GM23338 (cell line): ENCODE measurements at regions not wholly inside any gene's neighbourhood (a gene's known extent, or its start where the extent isn't known, plus 50 kb on each side); places are given as distances from the start of the nearest gene placed in this dataset.

Experiments used
- ATAC-seq: fragments of 200-7000 bp; cut with Tn5 transposase; 3 replicates; pipeline ENCODE4 v1.9.1; 2020
- DNase-seq: peaks from one replicate; pipeline ENCODE4 v3.0.0-alpha.2; 2015; ENCODE audit warnings: low spot score
- H2AFZ ChIP-seq: fragments of 200-600 bp; sonication (generic); 2 replicates; pipeline ENCODE4 v1.8.0; 2016; ENCODE audit warnings: antibody characterized with exemption, mild to moderate bottlenecking, moderate library complexity
- H3F3A ChIP-seq: fragments of 200-600 bp; sonication (generic); replicated peaks from 2 replicates; pipeline ENCODE4 v1.8.0; 2017; ENCODE audit warnings: antibody characterized with exemption, mixed run types, low read depth
- H3K27ac ChIP-seq: fragments of 200-600 bp; sonication (generic); 2 replicates; pipeline ENCODE4 v1.6.1; 2016; ENCODE audit warnings: low read depth
- H3K27me3 ChIP-seq: fragments of 200-600 bp; sonication (generic); 2 replicates; pipeline ENCODE4 v1.8.0; 2016; ENCODE audit warnings: mild to moderate bottlenecking, mixed run types, moderate library complexity; ENCODE audit not compliant: insufficient read depth
- H3K36me3 ChIP-seq: fragments of 200-600 bp; sonication (generic); 2 replicates; pipeline ENCODE4 v1.8.0; 2016; ENCODE audit warnings: mild to moderate bottlenecking; ENCODE audit not compliant: insufficient read depth
- H3K4me1 ChIP-seq: fragments of 200-600 bp; sonication (generic); 2 replicates; pipeline ENCODE4 v1.8.0; 2016; ENCODE audit warnings: mild to moderate bottlenecking, moderate library complexity; ENCODE audit not compliant: insufficient read depth
- H3K4me2 ChIP-seq: fragments of 200-600 bp; sonication (generic); 2 replicates; pipeline ENCODE4 v1.7.1; 2017; ENCODE audit warnings: mixed run types
- H3K4me3 ChIP-seq: fragments of 200-600 bp; sonication (generic); 2 replicates; pipeline ENCODE4 v1.6.1; 2016; ENCODE audit warnings: mixed run types
- H3K79me2 ChIP-seq: fragments of 200-600 bp; sonication (generic); replicated peaks from 2 replicates; pipeline ENCODE4 v1.8.0; 2017; ENCODE audit warnings: mild to moderate bottlenecking; ENCODE audit not compliant: insufficient read depth
- H3K9me2 ChIP-seq: fragments of 200-600 bp; sonication (generic); 2 replicates; pipeline ENCODE4 v1.8.0; 2017; ENCODE audit not compliant: insufficient read depth
- H4K20me1 ChIP-seq: fragments of 200-600 bp; sonication (generic); replicated peaks from 2 replicates; pipeline ENCODE4 v1.8.0; 2017; ENCODE audit warnings: mild to moderate bottlenecking; ENCODE audit not compliant: insufficient read depth
- H3K27ac Mint-ChIP-seq: 2 replicates; pipeline ENCODE4 v1.8.0; 2020; ENCODE audit warnings: inconsistent platforms, mild to moderate bottlenecking, moderate library complexity, mixed read lengths
- H3K27me3 Mint-ChIP-seq: 3 replicates; pipeline ENCODE4 v1.8.0; 2022; ENCODE audit warnings: low read depth, mild to moderate bottlenecking, moderate library complexity, mixed read lengths, inconsistent platforms; ENCODE audit not compliant: insufficient read depth, poor library complexity
- H3K36me3 Mint-ChIP-seq: 3 replicates; pipeline ENCODE4 v1.8.0; 2021; ENCODE audit warnings: low read depth, mild to moderate bottlenecking, inconsistent platforms, moderate library complexity, mixed read lengths
- H3K4me1 Mint-ChIP-seq: 3 replicates; pipeline ENCODE4 v1.8.0; 2020; ENCODE audit warnings: mild to moderate bottlenecking, inconsistent platforms, mixed read lengths
- H3K4me3 Mint-ChIP-seq: 3 replicates; pipeline ENCODE4 v1.8.0; 2021; ENCODE audit warnings: moderate library complexity, mild to moderate bottlenecking, inconsistent platforms, mixed read lengths
- H3K9me3 Mint-ChIP-seq: 3 replicates; pipeline ENCODE4 v1.8.0; 2020; ENCODE audit warnings: moderate library complexity, mild to moderate bottlenecking, inconsistent platforms, mixed read lengths
- CREB1 ChIP-seq: fragments of 250-450 bp; sonication (Bioruptor Pico); IDR thresholded peaks from 2 replicates; pipeline ENCODE4 v1.5.0; 2020; ENCODE audit warnings: low read depth, mild to moderate bottlenecking, moderate library complexity
- EZH2 ChIP-seq: fragments of 200-600 bp; sonication (generic); IDR thresholded peaks from one replicate; pipeline ENCODE4 v1.8.0; 2017; ENCODE audit warnings: antibody characterized with exemption, mild to moderate bottlenecking, low read depth; ENCODE audit not compliant: unreplicated experiment
- EZH2phosphoT487 ChIP-seq: fragments of 200-600 bp; sonication (generic); IDR thresholded peaks from one replicate; pipeline ENCODE4 v1.8.1; 2018; ENCODE audit warnings: antibody characterized with exemption; ENCODE audit not compliant: unreplicated experiment
- JUNB ChIP-seq: IDR thresholded peaks from one replicate; pipeline ENCODE4 v1.6.1; 2016; ENCODE audit warnings: antibody characterized with exemption; ENCODE audit not compliant: unreplicated experiment
- NANOG ChIP-seq: IDR thresholded peaks from 2 replicates; pipeline ENCODE4 v1.6.1; 2016; ENCODE audit warnings: antibody characterized with exemption, borderline replicate concordance
- POLR2AphosphoS5 ChIP-seq: IDR thresholded peaks from 2 replicates; pipeline ENCODE4 v1.6.1; 2016; ENCODE audit warnings: antibody characterized with exemption, low read depth
- STAT1 ChIP-seq: IDR thresholded peaks from one replicate; pipeline ENCODE4 v1.6.1; 2016; ENCODE audit warnings: antibody characterized with exemption; ENCODE audit not compliant: unreplicated experiment
- ZNF114 ChIP-seq: fragments of 250-450 bp; sonication (Bioruptor Pico); IDR thresholded peaks from 2 replicates; pipeline ENCODE4 v1.5.0; 2020; ENCODE audit warnings: mild to moderate bottlenecking, moderate library complexity
- ZNF331 ChIP-seq: fragments of 250-450 bp; sonication (Bioruptor Pico); IDR thresholded peaks from 2 replicates; pipeline ENCODE4 v1.5.0; 2020; ENCODE audit warnings: low read depth, mild to moderate bottlenecking, moderate library complexity
- TF ChIP-seq, protein P1 (sequence below): IDR thresholded peaks from 2 replicates; pipeline ENCODE4 v1.6.1; 2016; ENCODE audit warnings: antibody characterized with exemption
- TF ChIP-seq, protein P2 (sequence below), 2 experiments: fragments of 200-600 bp in 1 of 2; sonication (generic) in 1 of 2; conservative IDR thresholded peaks; 2 replicates each; pipeline versions ENCODE4 v1.5.1 to v1.6.1; 2016 to 2017; ENCODE audit warnings: antibody characterized with exemption in 2 of 2, low read depth in 2 of 2, mild to moderate bottlenecking in 2 of 2, moderate library complexity in 1 of 2
- TF ChIP-seq, protein P3 (sequence below): fragments of 250-450 bp; sonication (Bioruptor Pico); IDR thresholded peaks from 2 replicates; pipeline ENCODE4 v1.5.0; 2020; ENCODE audit warnings: mild to moderate bottlenecking, moderate library complexity

- Mint-ChIP-seq H3K9me3 (no peaks in the 10 kb centered on the region), H3K4me3 (no peak overlapping the region), H3K4me1 (peaks cover 15% of the 10 kb centered on the region), H3K27me3 (peaks cover 3% of the 10 kb centered on the region), H3K27ac (no peak overlapping the region), H3K36me3 (no peaks in the 10 kb centered on the region)
- no peaks in the 10 kb centered on the region for H3K27me3 ChIP-seq
- TF ChIP-seq EZH2 (no peak), STAT1 (no peak), CREB1 (no peak), JUNB (no peak), ZNF114 (CRISPR knock-in tag) (no peak)
- TF ChIP-seq, protein P1, sequence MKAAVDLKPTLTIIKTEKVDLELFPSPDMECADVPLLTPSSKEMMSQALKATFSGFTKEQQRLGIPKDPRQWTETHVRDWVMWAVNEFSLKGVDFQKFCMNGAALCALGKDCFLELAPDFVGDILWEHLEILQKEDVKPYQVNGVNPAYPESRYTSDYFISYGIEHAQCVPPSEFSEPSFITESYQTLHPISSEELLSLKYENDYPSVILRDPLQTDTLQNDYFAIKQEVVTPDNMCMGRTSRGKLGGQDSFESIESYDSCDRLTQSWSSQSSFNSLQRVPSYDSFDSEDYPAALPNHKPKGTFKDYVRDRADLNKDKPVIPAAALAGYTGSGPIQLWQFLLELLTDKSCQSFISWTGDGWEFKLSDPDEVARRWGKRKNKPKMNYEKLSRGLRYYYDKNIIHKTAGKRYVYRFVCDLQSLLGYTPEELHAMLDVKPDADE: no peak
- TF ChIP-seq, protein P2, sequence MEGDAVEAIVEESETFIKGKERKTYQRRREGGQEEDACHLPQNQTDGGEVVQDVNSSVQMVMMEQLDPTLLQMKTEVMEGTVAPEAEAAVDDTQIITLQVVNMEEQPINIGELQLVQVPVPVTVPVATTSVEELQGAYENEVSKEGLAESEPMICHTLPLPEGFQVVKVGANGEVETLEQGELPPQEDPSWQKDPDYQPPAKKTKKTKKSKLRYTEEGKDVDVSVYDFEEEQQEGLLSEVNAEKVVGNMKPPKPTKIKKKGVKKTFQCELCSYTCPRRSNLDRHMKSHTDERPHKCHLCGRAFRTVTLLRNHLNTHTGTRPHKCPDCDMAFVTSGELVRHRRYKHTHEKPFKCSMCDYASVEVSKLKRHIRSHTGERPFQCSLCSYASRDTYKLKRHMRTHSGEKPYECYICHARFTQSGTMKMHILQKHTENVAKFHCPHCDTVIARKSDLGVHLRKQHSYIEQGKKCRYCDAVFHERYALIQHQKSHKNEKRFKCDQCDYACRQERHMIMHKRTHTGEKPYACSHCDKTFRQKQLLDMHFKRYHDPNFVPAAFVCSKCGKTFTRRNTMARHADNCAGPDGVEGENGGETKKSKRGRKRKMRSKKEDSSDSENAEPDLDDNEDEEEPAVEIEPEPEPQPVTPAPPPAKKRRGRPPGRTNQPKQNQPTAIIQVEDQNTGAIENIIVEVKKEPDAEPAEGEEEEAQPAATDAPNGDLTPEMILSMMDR (conservative IDR thresholded peaks at IDR 0.05; ENCODE audit: low read depth in 2 of 2): no peak
- H3K36me3 ChIP-seq: no peaks in the 10 kb centered on the region
- no peaks in the 10 kb centered on the region for H4K20me1 ChIP-seq
- ATAC-seq (no peak), DNase-seq (no peak)
- no peaks in the 10 kb centered on the region for H3K79me2 ChIP-seq
- no peaks in the 10 kb centered on the region for H3F3A ChIP-seq
- no peak overlapping the region for H3K4me3 ChIP-seq
- no peak overlapping the region for H3K27ac ChIP-seq
- H3K9me2 ChIP-seq: peaks cover 3% of the 10 kb centered on the region; the same call in 1 of the 2 replicates
- no peak overlapping the region for H3K4me2 ChIP-seq
- peaks cover 11% of the 10 kb centered on the region; the same call in 1 of the 2 replicates for H3K4me1 ChIP-seq
- H2AFZ ChIP-seq: no peak overlapping the region
These were observed 128.1 kb upstream of the MDM1 start for GRCh38 chr12:68460236-68460635.

GRCh38 chr12:68461645-68462044 is 129.5 kb upstream of the MDM1 start:
- Histone ChIP-seq H3K4me1 (no peaks in the 10 kb centered on the region), H3K27ac (no peak overlapping the region), H2AFZ (no peak overlapping the region), H3K4me2 (no peak overlapping the region), H3K9me2 (peaks cover 3% of the 10 kb centered on the region; the same call in 1 of the 2 replicates), H3F3A (no peaks in the 10 kb centered on the region), H3K4me3 (no peak overlapping the region), H4K20me1 (no peaks in the 10 kb centered on the region), H3K36me3 (no peaks in the 10 kb centered on the region), H3K79me2 (no peaks in the 10 kb centered on the region), H3K27me3 (no peaks in the 10 kb centered on the region)
- H3K4me3 Mint-ChIP-seq: no peak overlapping the region
- DNase-seq (no peak), ATAC-seq (no peak)
- H3K27ac Mint-ChIP-seq: no peak overlapping the region
- H3K36me3 Mint-ChIP-seq: no peaks in the 10 kb centered on the region
- H3K27me3 Mint-ChIP-seq: peaks cover 3% of the 10 kb centered on the region
- no peaks in the 10 kb centered on the region for H3K9me3 Mint-ChIP-seq
- H3K4me1 Mint-ChIP-seq: peaks cover 4% of the 10 kb centered on the region; the same call in 2 of the 3 replicates
- TF ChIP-seq, protein P3, sequence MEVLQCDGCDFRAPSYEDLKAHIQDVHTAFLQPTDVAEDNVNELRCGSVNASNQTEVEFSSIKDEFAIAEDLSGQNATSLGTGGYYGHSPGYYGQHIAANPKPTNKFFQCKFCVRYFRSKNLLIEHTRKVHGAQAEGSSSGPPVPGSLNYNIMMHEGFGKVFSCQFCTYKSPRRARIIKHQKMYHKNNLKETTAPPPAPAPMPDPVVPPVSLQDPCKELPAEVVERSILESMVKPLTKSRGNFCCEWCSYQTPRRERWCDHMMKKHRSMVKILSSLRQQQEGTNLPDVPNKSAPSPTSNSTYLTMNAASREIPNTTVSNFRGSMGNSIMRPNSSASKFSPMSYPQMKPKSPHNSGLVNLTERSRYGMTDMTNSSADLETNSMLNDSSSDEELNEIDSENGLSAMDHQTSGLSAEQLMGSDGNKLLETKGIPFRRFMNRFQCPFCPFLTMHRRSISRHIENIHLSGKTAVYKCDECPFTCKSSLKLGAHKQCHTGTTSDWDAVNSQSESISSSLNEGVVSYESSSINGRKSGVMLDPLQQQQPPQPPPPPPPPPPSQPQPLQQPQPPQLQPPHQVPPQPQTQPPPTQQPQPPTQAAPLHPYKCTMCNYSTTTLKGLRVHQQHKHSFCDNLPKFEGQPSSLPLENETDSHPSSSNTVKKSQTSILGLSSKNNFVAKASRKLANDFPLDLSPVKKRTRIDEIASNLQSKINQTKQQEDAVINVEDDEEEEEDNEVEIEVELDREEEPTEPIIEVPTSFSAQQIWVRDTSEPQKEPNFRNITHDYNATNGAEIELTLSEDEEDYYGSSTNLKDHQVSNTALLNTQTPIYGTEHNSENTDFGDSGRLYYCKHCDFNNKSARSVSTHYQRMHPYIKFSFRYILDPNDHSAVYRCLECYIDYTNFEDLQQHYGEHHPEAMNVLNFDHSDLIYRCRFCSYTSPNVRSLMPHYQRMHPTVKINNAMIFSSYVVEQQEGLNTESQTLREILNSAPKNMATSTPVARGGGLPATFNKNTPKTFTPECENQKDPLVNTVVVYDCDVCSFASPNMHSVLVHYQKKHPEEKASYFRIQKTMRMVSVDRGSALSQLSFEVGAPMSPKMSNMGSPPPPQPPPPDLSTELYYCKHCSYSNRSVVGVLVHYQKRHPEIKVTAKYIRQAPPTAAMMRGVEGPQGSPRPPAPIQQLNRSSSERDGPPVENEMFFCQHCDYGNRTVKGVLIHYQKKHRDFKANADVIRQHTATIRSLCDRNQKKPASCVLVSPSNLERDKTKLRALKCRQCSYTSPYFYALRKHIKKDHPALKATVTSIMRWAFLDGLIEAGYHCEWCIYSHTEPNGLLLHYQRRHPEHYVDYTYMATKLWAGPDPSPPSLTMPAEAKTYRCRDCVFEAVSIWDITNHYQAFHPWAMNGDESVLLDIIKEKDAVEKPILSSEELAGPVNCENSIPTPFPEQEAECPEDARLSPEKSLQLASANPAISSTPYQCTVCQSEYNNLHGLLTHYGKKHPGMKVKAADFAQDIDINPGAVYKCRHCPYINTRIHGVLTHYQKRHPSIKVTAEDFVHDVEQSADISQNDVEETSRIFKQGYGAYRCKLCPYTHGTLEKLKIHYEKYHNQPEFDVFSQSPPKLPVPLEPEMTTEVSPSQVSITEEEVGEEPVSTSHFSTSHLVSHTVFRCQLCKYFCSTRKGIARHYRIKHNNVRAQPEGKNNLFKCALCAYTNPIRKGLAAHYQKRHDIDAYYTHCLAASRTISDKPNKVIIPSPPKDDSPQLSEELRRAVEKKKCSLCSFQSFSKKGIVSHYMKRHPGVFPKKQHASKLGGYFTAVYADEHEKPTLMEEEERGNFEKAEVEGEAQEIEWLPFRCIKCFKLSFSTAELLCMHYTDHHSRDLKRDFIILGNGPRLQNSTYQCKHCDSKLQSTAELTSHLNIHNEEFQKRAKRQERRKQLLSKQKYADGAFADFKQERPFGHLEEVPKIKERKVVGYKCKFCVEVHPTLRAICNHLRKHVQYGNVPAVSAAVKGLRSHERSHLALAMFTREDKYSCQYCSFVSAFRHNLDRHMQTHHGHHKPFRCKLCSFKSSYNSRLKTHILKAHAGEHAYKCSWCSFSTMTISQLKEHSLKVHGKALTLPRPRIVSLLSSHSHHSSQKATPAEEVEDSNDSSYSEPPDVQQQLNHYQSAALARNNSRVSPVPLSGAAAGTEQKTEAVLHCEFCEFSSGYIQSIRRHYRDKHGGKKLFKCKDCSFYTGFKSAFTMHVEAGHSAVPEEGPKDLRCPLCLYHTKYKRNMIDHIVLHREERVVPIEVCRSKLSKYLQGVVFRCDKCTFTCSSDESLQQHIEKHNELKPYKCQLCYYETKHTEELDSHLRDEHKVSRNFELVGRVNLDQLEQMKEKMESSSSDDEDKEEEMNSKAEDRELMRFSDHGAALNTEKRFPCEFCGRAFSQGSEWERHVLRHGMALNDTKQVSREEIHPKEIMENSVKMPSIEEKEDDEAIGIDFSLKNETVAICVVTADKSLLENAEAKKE (CRISPR knock-in tag): no peak
- TF ChIP-seq EZH2: no peak
- no peak for TF ChIP-seq CREB1
- no peak for TF ChIP-seq NANOG
- no peak for TF ChIP-seq EZH2phosphoT487
- TF ChIP-seq, protein P1: no peak
- no peak for TF ChIP-seq POLR2AphosphoS5
- no peak for TF ChIP-seq ZNF331
- TF ChIP-seq STAT1: no peak
- no peak for TF ChIP-seq JUNB
- TF ChIP-seq ZNF114 (CRISPR knock-in tag): no peak
